NCI-H526 (cell line): ENCODE measurements at regions not wholly inside any gene's neighbourhood (a gene's known extent, or its start where the extent isn't known, plus 50 kb on each side); places are given as distances from the start of the nearest gene placed in this dataset.

ENCODE experiments used
- DNase-seq, 2 experiments: peaks; one replicate each; lab custom pipeline; 2025; lab: John Stamatoyannopoulos, UW

GRCh38 chr4:31058656-31059055 lies 338.5 kb downstream of the PCDH7 start:
- DNase-seq = no peak

GRCh38 chr4:31059753-31060522 lies 339.8 kb downstream of the PCDH7 start:
- no peak for DNase-seq

GRCh38 chr4:31065086-31065485 lies 344.9 kb downstream of the PCDH7 start:
- DNase-seq = no peak

GRCh38 chr4:31068257-31069075 lies 348.3 kb downstream of the PCDH7 start:
- DNase-seq = no peak

GRCh38 chr4:31069151-31069550 lies 349.0 kb downstream of the PCDH7 start:
- no peak for DNase-seq

- DNase-seq = no peak
Observed at GRCh38 chr4:31071508-31072486, 351.6 kb downstream of the PCDH7 start.

- DNase-seq = no peak
Observed at GRCh38 chr4:31075969-31076368, 355.8 kb downstream of the PCDH7 start.

GRCh38 chr4:31078661-31079060 lies 358.5 kb downstream of the PCDH7 start:
- no peak for DNase-seq

GRCh38 chr4:31080887-31081286 lies 360.7 kb downstream of the PCDH7 start:
- DNase-seq = no peak

- no peak for DNase-seq
Observed at GRCh38 chr4:31081366-31081765, 361.2 kb downstream of the PCDH7 start.

GRCh38 chr4:31083456-31083855 lies 363.3 kb downstream of the PCDH7 start:
- no peak for DNase-seq

GRCh38 chr4:31084806-31085416 lies 364.7 kb downstream of the PCDH7 start:
- DNase-seq = no peak

GRCh38 chr4:31085689-31086088 lies 365.5 kb downstream of the PCDH7 start:
- DNase-seq = no peak

- DNase-seq = no peak
Observed at GRCh38 chr4:31086756-31087330, 366.7 kb downstream of the PCDH7 start.

- no peak for DNase-seq
Observed at GRCh38 chr4:31088600-31089230, 368.5 kb downstream of the PCDH7 start.

- no peak for DNase-seq
Observed at GRCh38 chr4:31089815-31090214, 369.6 kb downstream of the PCDH7 start.

GRCh38 chr4:31094474-31094873 lies 374.3 kb downstream of the PCDH7 start:
- DNase-seq = no peak

- DNase-seq = no peak
Observed at GRCh38 chr4:31097999-31098398, 377.8 kb downstream of the PCDH7 start.

GRCh38 chr4:31100536-31100935 lies 380.4 kb downstream of the PCDH7 start:
- no peak for DNase-seq

GRCh38 chr4:31104043-31104442 lies 383.9 kb downstream of the PCDH7 start:
- no peak for DNase-seq

GRCh38 chr4:31104577-31104976 lies 384.4 kb downstream of the PCDH7 start:
- DNase-seq = no peak
